Stimulated activated CD4-positive, alpha-beta T cell treated with anti-CD3 and anti-CD28 coated beads, Interleukin-4, amount 100 ng/mL, for 4 hours (primary cell): ENCODE measurements at regions not wholly inside any gene's neighbourhood (a gene's known extent, or its start where the extent isn't known, plus 50 kb on each side); places are given as distances from the start of the nearest gene placed in this dataset.
"Not testable (repeated sequence)": the region's sequence is repeated elsewhere in the genome, so short reads cannot be mapped to it uniquely, and the experiment has no call there.

Experiments
- DNase-seq, 2 experiments: peaks; one replicate each; pipeline ENCODE4 v3.0.0-alpha.2; 2020

- DNase-seq, result no peak
Measured at GRCh38 chr22:49013707-49014106, 814.0 kb downstream of the BRD1 start.

- DNase-seq, result no peak
Measured at GRCh38 chr22:49012712-49013395, 814.8 kb downstream of the BRD1 start.

DNA sequence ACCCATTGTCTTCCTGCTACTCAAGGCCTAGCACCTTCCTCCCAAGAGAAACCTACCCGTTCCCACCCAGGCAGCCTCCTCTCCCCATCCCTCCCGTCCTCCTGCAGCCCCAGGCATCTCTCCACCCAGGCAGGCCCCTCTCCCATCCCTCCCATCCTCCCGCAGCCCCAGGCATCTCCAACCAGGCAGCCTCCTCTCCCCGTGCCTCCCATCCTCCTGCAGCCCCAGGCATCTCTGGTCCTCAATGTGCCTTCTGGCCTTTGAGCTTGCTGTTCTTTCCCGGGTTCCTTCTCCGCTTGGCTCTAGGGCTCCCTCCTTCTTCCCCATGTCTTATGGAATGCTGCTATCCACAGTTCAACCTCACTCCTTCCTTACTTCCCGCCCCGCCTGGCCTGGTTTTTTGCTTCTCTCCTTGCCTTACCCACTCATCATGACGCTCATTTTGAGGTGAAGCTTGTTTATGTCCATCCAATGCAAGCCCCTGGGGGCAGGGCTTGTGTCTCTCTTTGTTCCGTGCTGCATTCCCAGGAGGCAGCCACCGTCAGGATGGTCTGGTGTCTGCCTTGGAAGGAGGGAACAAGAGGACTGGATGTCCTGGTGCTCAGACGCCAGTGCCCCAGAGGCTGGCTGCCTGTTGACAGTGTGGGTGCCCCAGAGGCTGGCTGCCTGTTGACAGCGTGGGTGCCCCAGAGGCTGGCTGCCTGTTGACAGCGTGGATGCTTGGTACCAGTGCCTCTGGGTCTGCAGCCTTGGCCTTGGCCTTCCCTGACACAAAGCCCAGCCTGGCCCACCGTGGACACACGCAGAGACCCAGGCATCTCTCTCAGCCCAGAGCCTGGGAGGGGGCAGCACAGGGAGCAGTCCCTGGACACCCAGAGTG lies 815.7 kb downstream of the BRD1 start:
- no peak for DNase-seq

- DNase-seq, result no peak
Measured at GRCh38 chr22:49011379-49011768, 816.3 kb downstream of the BRD1 start.

- DNase-seq, result no peak
Measured at GRCh38 chr22:49010901-49011300, 816.8 kb downstream of the BRD1 start.

- no peak for DNase-seq
Measured at GRCh38 chr22:49010070-49010863, 817.4 kb downstream of the BRD1 start.

DNA sequence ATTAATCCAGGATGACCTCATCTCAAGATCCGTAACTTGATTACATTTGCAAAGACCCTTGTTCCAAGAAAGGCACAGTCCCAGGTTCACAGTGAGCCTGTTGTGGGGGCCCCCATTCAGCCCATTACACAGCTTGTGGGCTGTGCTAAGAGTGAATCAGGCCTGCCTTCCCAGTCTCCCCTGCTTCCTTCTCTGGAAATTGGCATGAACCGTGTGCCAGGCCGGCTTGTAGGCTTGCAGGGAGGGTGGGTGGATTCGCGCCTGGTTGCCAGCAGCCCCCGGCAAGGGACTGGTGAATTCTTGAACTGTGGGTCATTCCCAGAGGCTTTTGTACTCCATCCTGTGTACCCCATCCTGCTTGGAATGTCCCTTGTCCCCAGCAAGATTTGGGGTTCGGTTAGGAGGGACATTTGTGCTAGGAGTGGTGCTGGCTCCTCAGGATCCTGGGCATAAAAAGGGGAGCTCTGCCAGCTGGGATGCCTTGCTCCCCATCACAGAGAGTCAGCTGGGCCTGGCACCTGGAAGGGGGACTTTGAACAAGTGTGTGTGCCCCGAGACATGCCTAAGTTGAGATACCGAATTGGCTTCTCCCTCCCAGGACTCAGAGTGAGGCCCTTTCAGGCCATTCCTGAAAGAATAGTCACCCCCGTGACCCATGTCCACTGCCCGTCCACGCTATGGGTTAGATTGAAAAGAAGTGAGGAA lies 818.2 kb downstream of the BRD1 start:
- no peak for DNase-seq

- no peak for DNase-seq
Measured at GRCh38 chr22:49008682-49009235, 818.9 kb downstream of the BRD1 start.

- no peak for DNase-seq
Measured at GRCh38 chr22:49007013-49007653, 820.5 kb downstream of the BRD1 start.

GRCh38 chr22:49006207-49007012 lies 821.3 kb downstream of the BRD1 start:
- DNase-seq, result no peak

DNA sequence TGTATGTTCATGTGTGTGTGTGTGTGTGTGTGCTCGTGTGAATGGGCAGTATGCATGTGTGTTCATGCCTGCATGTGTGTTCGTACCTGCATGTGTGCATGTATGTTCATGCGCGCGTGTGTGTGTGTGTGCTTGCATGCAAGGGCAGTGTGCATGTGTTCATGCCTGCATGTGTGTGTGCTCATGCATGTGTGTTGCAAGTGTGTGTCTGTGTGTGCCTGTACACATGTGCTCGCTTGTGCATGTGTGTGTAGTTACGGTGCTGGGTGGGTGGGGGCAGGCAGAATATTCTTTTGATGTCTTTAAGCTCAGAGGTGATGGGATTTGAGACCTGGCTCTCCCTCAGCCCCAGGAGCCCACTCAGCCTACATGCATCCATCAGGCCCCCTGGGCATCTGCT lies 822.1 kb downstream of the BRD1 start:
- DNase-seq, result no peak

- DNase-seq, result no peak
Measured at GRCh38 chr22:49004484-49005399, 822.9 kb downstream of the BRD1 start.

DNA sequence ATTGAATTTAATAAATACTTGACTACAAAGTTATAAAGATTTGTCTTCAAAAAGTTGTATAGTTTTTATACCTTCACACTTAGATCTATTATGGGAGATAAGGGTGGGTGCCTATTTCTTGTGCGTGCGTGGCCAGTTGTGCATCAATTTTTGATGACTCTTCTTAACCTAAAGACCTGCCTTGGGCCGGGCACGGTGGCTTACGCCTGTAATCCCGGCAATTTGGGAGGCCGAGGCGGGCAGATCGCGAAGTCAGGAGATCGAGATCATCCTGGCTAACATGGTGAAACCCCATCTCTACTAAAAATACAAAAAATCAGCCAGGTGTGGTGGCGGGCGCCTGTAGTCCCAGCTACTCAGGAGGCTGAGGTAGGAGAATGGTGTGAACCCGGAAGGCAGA lies 830.1 kb downstream of the BRD1 start:
- not testable (repeated sequence) for DNase-seq

DNA sequence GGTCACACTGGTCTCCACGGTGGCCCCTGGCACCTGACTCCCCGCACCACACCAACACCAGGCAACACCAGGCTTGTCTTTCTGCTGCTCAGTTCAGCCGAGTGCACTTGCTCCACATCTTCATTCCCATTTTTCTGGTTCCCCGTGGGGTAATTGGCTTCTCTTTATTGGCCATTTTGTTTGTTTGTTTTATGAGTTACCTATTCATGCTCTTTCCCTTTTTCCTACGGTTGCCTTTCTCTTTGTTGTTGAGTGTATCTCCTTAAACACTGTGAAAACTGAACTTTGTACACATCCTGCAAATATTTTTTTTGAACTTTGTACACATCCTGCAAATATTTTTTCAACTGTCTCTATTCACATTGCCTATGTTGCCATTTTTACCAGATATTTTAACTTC lies 834.0 kb downstream of the BRD1 start:
- no peak for DNase-seq

DNA sequence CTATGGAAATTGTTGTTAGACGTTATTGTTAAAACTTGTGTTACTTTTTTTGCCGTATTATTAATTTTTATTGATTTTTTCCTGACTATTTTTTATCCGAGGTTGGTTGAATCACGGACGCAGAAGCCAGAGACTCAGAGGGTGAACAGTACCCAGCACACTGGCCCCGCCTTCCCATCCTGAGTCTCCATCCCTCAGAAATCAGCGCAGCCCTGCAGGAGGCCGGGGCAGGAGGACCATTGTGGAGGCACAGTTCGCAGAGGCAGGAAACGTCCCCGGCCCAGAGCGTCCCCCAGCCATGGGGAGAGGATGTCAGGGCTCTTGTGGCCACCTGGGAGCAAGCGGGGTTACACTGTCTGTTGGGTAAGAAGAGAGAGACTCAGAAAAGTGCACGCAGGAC lies 843.0 kb downstream of the BRD1 start:
- DNase-seq, result no peak

GRCh38 chr22:48982321-48982905 lies 845.3 kb downstream of the BRD1 start:
- no peak for DNase-seq

DNA sequence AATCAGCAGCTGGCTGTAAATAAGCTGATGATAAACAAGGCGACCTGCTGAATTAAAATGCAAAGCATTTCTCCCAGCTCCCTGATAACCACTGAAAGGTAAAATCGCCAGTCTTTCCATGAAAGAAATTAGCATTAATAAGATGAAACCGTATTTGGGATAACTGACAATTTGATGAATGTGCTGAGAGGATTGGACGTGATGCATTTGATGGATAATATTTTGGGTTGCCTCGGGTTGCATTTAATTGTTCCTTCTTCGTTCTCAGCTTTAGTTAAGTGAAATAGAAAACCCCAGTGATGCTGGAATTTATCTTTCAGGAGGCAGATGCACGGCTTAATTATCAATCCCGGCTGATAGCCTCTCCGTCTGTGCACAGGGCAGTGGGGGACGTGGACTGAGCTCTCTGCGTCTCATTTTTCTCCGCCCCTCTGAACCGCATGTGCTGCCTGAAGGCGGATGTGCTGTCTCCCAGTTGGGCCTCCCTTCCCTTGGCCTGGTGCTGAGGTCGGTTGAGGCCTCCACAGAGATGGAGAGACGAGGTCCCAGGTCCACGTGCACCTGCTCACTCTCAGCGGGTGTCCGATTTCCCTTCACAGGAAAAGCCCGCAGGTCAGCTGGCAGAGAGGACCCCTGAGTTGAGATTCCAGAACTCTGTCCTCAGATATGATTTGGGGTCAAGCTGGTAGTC lies 846.2 kb downstream of the BRD1 start:
- no peak for DNase-seq

GRCh38 chr22:48980918-48981317 lies 846.8 kb downstream of the BRD1 start:
- no peak for DNase-seq

DNA sequence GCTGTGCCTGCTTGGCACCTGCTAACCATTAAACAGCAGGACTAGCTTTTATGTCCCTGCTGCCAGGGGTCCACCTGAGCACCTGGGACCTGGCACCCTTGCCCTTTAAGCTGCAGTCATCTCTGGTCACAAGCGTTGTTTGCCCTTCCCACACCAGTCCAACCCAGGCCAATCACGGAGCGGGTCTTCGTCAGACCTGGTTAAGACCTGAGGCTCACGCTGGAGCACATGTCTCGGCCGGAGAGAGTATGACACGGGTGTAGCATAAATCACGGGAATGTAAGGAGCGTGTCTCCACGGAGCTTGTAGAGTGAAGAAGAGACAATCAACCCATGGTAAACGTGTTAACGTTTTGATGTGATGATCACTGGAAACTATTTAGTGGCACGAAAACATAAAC lies 847.3 kb downstream of the BRD1 start:
- DNase-seq, result no peak
